CD4-positive, CD25-positive, alpha-beta regulatory T cell (primary cell): ENCODE measurements at regions not wholly inside any gene's neighbourhood (a gene's known extent, or its start where the extent isn't known, plus 50 kb on each side); places are given as distances from the start of the nearest gene placed in this dataset.
A peak's percentile ranks its signal among the peaks of the same experiment; 100 is the strongest.

Experiments used
- ATAC-seq, 2 donors: fragments of 150-1000 bp; cut with Tn5 transposase; one replicate each; pipeline ENCODE4 v1.10.0; 2021; ENCODE audit warnings: low read depth in 2 of 2, moderate number of reproducible peaks in 2 of 2, moderate library complexity in 1 of 2
- DNase-seq, 3 donors: peaks; one replicate each; pipeline versions ENCODE4 v3.0.0 to v3.0.0-alpha.2; 2012 to 2022; ENCODE audit warnings: mixed read lengths in 1 of 3
- H3K27ac ChIP-seq: one replicate; pipeline ENCODE4 v1.7.0; 2013; ENCODE audit warnings: mild to moderate bottlenecking, low read length; ENCODE audit not compliant: insufficient read depth, poor library complexity, severe bottlenecking
- H3K27me3 ChIP-seq: one replicate; pipeline ENCODE4 v1.7.0; 2013; ENCODE audit warnings: low read length; ENCODE audit not compliant: control insufficient read depth, insufficient read depth
- H3K36me3 ChIP-seq: one replicate; pipeline ENCODE4 v1.7.0; 2013; ENCODE audit warnings: mild to moderate bottlenecking, low read length, moderate library complexity; ENCODE audit not compliant: control insufficient read depth, insufficient read depth
- H3K4me1 ChIP-seq: 2 replicates; pipeline ENCODE4 v1.7.0; 2013; ENCODE audit warnings: mild to moderate bottlenecking, low read length; ENCODE audit not compliant: insufficient read depth, control insufficient read depth, poor library complexity, severe bottlenecking
- H3K4me3 ChIP-seq: one replicate; pipeline ENCODE4 v1.7.0; 2013; ENCODE audit warnings: low read depth, mild to moderate bottlenecking, low read length, moderate library complexity
- H3K9me3 ChIP-seq, 2 experiments: 1 replicate in 1 of 2; 2 replicates in 1 of 2; pipeline ENCODE4 v1.7.0; 2013; ENCODE audit warnings: low read length in 2 of 2, mild to moderate bottlenecking in 1 of 2, moderate library complexity in 1 of 2; ENCODE audit not compliant: control insufficient read depth in 2 of 2
- H3K27ac Mint-ChIP-seq, 3 donors: one replicate each; pipeline ENCODE4 v1.8.0; 2020 to 2022; ENCODE audit warnings: mild to moderate bottlenecking in 3 of 3, mixed read lengths in 3 of 3, moderate library complexity in 2 of 3
- H3K27me3 Mint-ChIP-seq: one replicate; pipeline ENCODE4 v1.8.0; 2022; ENCODE audit warnings: mild to moderate bottlenecking, mixed read lengths
- H3K36me3 Mint-ChIP-seq: one replicate; pipeline ENCODE4 v1.8.0; 2020; ENCODE audit warnings: mixed read lengths
- H3K4me1 Mint-ChIP-seq, 4 donors: one replicate each; pipeline ENCODE4 v1.8.0; 2020 to 2022; ENCODE audit warnings: mixed read lengths in 4 of 4, mild to moderate bottlenecking in 1 of 4
- H3K4me3 Mint-ChIP-seq, 4 donors: one replicate each; pipeline ENCODE4 v1.8.0; 2020 to 2022; ENCODE audit warnings: mild to moderate bottlenecking in 4 of 4, mixed read lengths in 4 of 4, moderate library complexity in 3 of 4
- H3K9me3 Mint-ChIP-seq, 7 donors: one replicate each; pipeline ENCODE4 v1.8.0; 2020 to 2022; ENCODE audit warnings: mixed read lengths in 7 of 7, mild to moderate bottlenecking in 3 of 7, moderate library complexity in 2 of 7

DNA sequence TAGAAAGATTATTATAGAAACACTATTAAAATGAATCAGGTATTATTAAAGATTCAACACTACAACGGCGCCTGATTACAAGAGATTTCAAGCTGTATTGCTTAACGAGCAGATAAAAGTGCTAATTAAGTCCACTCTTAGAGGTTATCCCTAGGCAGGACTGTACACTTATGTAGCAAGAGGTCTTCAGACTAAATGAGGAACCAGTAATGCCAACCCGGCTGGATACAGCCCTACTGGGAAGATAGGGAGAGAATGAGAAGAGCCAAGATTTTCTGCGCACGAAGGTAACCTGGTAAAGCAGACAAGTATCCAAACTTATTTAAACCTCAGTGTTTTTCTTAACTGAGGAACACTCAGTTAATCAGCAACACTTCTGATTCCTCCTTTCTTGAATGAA lies 115.7 kb upstream of the HIVEP3 start:
- peaks cover 24% of the 10 kb centered on the region for H3K4me1 ChIP-seq
- no peaks in the 10 kb centered on the region for H3K9me3 ChIP-seq
- no peaks in the 10 kb centered on the region for H3K36me3 Mint-ChIP-seq
- peak overlapping the region in 2 of 3 donors; percentile 63 to 85 for H3K27ac Mint-ChIP-seq
- no peak for ATAC-seq
- H3K9me3 Mint-ChIP-seq, result peaks cover 0 to 1% (median 0%) of the 10 kb centered on the region in 7 donors
- H3K27ac ChIP-seq, result no peak overlapping the region
- DNase-seq, result no peak
- peaks cover 24 to 47% (median 36%) of the 10 kb centered on the region in 4 donors for H3K4me1 Mint-ChIP-seq
- H3K4me3 Mint-ChIP-seq, result peak overlapping the region; percentile 88 to 93 (median 90)
- H3K27me3 Mint-ChIP-seq, result peaks cover 10% of the 10 kb centered on the region
- peak overlapping the region; percentile 85 for H3K4me3 ChIP-seq
- H3K27me3 ChIP-seq, result peaks cover 9% of the 10 kb centered on the region
- no peaks in the 10 kb centered on the region for H3K36me3 ChIP-seq

DNA sequence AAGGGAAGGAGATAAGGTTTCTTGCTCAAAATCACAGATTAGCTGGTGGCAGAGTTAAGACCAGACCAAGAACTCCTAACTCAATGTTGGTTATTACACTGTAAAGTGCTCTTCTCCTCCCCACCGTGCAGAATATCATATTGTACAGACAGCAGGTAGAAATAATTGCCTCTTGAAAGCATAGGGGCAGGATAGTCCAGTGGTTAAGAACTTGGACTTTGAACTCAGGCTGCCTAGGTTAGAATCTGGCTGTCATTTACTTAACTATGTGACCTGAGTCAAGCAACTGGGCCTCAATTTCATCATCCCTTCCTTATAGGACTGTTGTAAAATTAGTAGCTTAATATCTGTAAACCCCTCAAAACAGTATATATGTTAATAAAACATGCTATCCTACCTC lies 114.9 kb upstream of the HIVEP3 start:
- H3K36me3 ChIP-seq, result no peaks in the 10 kb centered on the region
- H3K27me3 Mint-ChIP-seq, result peaks cover 10% of the 10 kb centered on the region
- ATAC-seq, result no peak
- H3K4me3 Mint-ChIP-seq, result peak overlapping the region in 3 of 4 donors; percentile 30 to 92 (median 88)
- no peaks in the 10 kb centered on the region for H3K9me3 ChIP-seq
- H3K27ac ChIP-seq, result no peak overlapping the region
- H3K4me1 Mint-ChIP-seq, result peaks cover 24 to 47% (median 36%) of the 10 kb centered on the region in 4 donors
- H3K27ac Mint-ChIP-seq, result peak overlapping the region in 1 of 3 donors; percentile 14
- DNase-seq, result no peak
- H3K36me3 Mint-ChIP-seq, result no peaks in the 10 kb centered on the region
- peaks cover 24% of the 10 kb centered on the region for H3K4me1 ChIP-seq
- H3K9me3 Mint-ChIP-seq, result peaks cover 0 to 1% (median 0%) of the 10 kb centered on the region in 7 donors
- no peak overlapping the region for H3K4me3 ChIP-seq
- H3K27me3 ChIP-seq, result peaks cover 9% of the 10 kb centered on the region

DNA sequence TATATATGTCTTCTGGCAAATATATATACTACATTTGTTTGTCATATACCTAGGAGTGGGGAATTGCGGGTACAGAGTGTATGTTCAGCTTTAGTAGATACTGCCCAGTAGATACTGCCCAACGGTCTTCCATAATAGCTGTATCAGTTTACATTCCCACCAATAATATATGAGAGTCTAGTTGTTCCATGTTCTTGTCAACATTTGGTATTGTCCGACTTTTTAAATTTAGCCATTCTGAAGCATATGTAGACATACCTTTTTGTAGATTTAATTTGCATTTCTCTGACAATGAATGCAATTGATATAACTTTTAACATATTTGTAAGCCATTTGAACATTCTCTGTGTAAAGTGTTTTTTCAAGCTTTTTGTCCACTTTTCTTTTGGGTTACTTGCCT lies 99.0 kb upstream of the HIVEP3 start:
- no peak overlapping the region for H3K4me3 Mint-ChIP-seq
- no peak overlapping the region for H3K27ac ChIP-seq
- peaks cover 7% of the 10 kb centered on the region for H3K36me3 Mint-ChIP-seq
- peaks cover 0 to 31% (median 14%) of the 10 kb centered on the region in 4 donors for H3K4me1 Mint-ChIP-seq
- no peaks in the 10 kb centered on the region for H3K9me3 ChIP-seq
- ATAC-seq, result no peak
- no peaks in the 10 kb centered on the region for H3K27me3 ChIP-seq
- no peak overlapping the region for H3K4me3 ChIP-seq
- H3K27me3 Mint-ChIP-seq, result no peaks in the 10 kb centered on the region
- H3K9me3 Mint-ChIP-seq, result peaks cover 0 to 5% (median 0%) of the 10 kb centered on the region in 7 donors
- H3K4me1 ChIP-seq, result no peaks in the 10 kb centered on the region
- DNase-seq, result no peak
- H3K27ac Mint-ChIP-seq, result no peak overlapping the region
- H3K36me3 ChIP-seq, result no peaks in the 10 kb centered on the region

DNA sequence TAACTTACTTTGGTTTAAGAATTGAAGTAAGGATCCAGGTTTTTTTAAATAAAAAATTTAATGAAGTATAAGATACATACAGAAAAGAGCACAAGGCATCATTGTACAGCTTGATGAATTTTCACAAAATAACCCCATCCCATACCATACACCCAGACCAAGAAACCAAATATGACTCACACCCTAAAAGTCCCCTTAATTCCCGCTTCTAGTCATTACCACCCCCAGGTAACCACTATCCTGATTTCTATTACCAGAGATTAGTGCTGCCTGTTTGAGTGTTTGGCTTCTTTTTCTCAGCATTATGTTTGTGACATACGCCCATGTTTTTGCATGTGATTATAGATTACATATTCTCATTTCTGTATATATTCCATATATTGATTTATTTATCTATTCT lies 98.5 kb upstream of the HIVEP3 start:
- DNase-seq, result no peak
- ATAC-seq, result no peak
- Mint-ChIP-seq H3K27me3 (no peaks in the 10 kb centered on the region), H3K9me3 (peaks cover 0 to 3% (median 0%) of the 10 kb centered on the region in 7 donors), H3K4me3 (no peak overlapping the region), H3K27ac (no peak overlapping the region), H3K36me3 (peaks cover 7% of the 10 kb centered on the region), H3K4me1 (peaks cover 0 to 31% (median 14%) of the 10 kb centered on the region in 4 donors)
- no peak overlapping the region for H3K4me3 ChIP-seq
- no peaks in the 10 kb centered on the region for H3K4me1 ChIP-seq
- no peaks in the 10 kb centered on the region for H3K9me3 ChIP-seq
- H3K27me3 ChIP-seq, result no peaks in the 10 kb centered on the region
- H3K36me3 ChIP-seq, result no peaks in the 10 kb centered on the region
- H3K27ac ChIP-seq, result no peak overlapping the region

- peaks cover 0 to 47% (median 19%) of the 10 kb centered on the region in 4 donors for H3K4me1 Mint-ChIP-seq
- no peak for ATAC-seq
- Histone ChIP-seq H3K27me3 (no peaks in the 10 kb centered on the region), H3K4me3 (no peak overlapping the region), H3K9me3 (no peaks in the 10 kb centered on the region), H3K36me3 (no peaks in the 10 kb centered on the region), H3K4me1 (no peaks in the 10 kb centered on the region), H3K27ac (no peak overlapping the region)
- no peak overlapping the region for H3K27ac Mint-ChIP-seq
- DNase-seq, result no peak
- H3K36me3 Mint-ChIP-seq, result no peaks in the 10 kb centered on the region
- H3K4me3 Mint-ChIP-seq, result no peak overlapping the region
- peaks cover 7% of the 10 kb centered on the region for H3K27me3 Mint-ChIP-seq
- peaks cover 0 to 3% (median 0%) of the 10 kb centered on the region in 7 donors for H3K9me3 Mint-ChIP-seq
Measured at GRCh38 chr1:42014823-42015222, 96.1 kb upstream of the HIVEP3 start.

- Histone ChIP-seq H3K27ac (no peak overlapping the region), H3K9me3 (no peaks in the 10 kb centered on the region), H3K4me3 (no peak overlapping the region), H3K36me3 (no peaks in the 10 kb centered on the region), H3K27me3 (no peaks in the 10 kb centered on the region), H3K4me1 (no peaks in the 10 kb centered on the region)
- no peak for DNase-seq
- H3K27ac Mint-ChIP-seq, result peak overlapping the region in 2 of 3 donors; percentile 23 to 64
- H3K4me3 Mint-ChIP-seq, result peak overlapping the region in 2 of 4 donors; percentile 18 to 50
- peaks cover 0 to 3% (median 0%) of the 10 kb centered on the region in 7 donors for H3K9me3 Mint-ChIP-seq
- peaks cover 0 to 53% (median 26%) of the 10 kb centered on the region in 4 donors for H3K4me1 Mint-ChIP-seq
- ATAC-seq, result no peak
- peaks cover 7% of the 10 kb centered on the region for H3K27me3 Mint-ChIP-seq
- H3K36me3 Mint-ChIP-seq, result no peaks in the 10 kb centered on the region
Measured at GRCh38 chr1:42013881-42014470, 95.3 kb upstream of the HIVEP3 start.

DNA sequence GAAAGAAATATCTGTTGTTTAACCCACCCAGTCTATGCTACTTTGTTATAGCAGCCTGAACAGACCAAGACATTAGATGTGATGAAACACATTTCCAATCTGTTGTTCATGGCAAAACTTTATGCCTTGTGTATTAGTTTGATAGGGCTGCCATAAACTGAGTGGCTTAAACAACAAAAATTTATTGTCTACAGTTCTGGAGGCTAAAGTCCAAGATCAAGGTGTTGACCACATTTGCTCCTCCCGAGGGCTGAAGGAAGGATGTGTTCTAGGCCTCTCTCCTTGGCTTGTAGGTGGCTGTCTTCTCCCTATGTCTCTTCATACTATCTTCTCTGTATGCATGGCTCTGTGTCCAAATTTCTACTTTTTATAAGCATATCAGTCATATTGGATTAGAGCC lies 94.1 kb upstream of the HIVEP3 start:
- Histone ChIP-seq H3K27me3 (no peaks in the 10 kb centered on the region), H3K4me3 (no peak overlapping the region), H3K36me3 (no peaks in the 10 kb centered on the region), H3K9me3 (no peaks in the 10 kb centered on the region), H3K27ac (no peak overlapping the region), H3K4me1 (no peaks in the 10 kb centered on the region)
- no peaks in the 10 kb centered on the region for H3K36me3 Mint-ChIP-seq
- peaks cover 0 to 3% (median 0%) of the 10 kb centered on the region in 7 donors for H3K9me3 Mint-ChIP-seq
- no peak overlapping the region for H3K4me3 Mint-ChIP-seq
- H3K27ac Mint-ChIP-seq, result no peak overlapping the region
- ATAC-seq (no peak), DNase-seq (no peak)
- H3K27me3 Mint-ChIP-seq, result peaks cover 7% of the 10 kb centered on the region
- peaks cover 0 to 53% (median 31%) of the 10 kb centered on the region in 4 donors for H3K4me1 Mint-ChIP-seq

GRCh38 chr1:42010381-42010780 lies 91.7 kb upstream of the HIVEP3 start:
- peaks cover 7% of the 10 kb centered on the region for H3K27me3 Mint-ChIP-seq
- ATAC-seq (no peak), DNase-seq (no peak)
- H3K36me3 Mint-ChIP-seq, result no peaks in the 10 kb centered on the region
- no peak overlapping the region for H3K27ac Mint-ChIP-seq
- no peak overlapping the region for H3K4me3 ChIP-seq
- H3K9me3 Mint-ChIP-seq, result peaks cover 0 to 2% (median 0%) of the 10 kb centered on the region in 7 donors
- no peaks in the 10 kb centered on the region for H3K36me3 ChIP-seq
- H3K4me3 Mint-ChIP-seq, result no peak overlapping the region
- peaks cover 2% of the 10 kb centered on the region for H3K27me3 ChIP-seq
- H3K27ac ChIP-seq, result no peak overlapping the region
- no peaks in the 10 kb centered on the region for H3K4me1 ChIP-seq
- H3K4me1 Mint-ChIP-seq, result peaks cover 0 to 45% (median 31%) of the 10 kb centered on the region in 4 donors
- no peaks in the 10 kb centered on the region for H3K9me3 ChIP-seq
